Medulla oblongata (tissue), 1 donor: ENCODE measurements at regions not wholly inside any gene's neighbourhood (a gene's known extent, or its start where the extent isn't known, plus 50 kb on each side); places are given as distances from the start of the nearest gene placed in this dataset.

ENCODE experiments used
- DNase-seq: peaks from one replicate; pipeline ENCODE4 v3.0.0-alpha.2; 2015; ENCODE audit errors: extremely low spot score

DNA sequence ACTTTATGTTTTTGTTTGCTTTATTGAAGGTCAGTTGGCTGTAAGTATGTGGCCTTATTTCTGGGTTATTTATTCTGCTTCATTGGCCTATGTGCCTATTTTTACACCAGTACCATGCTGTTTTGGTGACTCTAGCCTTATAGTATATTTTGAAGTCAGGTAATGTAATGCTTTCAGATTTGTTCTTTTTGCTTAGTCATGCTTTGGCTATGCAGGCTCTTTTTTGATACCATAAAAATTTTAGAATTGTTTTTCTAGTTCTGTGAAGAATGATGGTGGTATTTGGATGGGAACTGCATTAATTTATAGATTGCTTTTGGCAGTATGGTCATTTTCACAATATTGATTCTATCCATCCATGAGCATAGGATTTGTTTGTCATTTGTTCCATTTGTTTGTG, 63.5 kb upstream of the TTC14 start:
- no peak for DNase-seq

DNA sequence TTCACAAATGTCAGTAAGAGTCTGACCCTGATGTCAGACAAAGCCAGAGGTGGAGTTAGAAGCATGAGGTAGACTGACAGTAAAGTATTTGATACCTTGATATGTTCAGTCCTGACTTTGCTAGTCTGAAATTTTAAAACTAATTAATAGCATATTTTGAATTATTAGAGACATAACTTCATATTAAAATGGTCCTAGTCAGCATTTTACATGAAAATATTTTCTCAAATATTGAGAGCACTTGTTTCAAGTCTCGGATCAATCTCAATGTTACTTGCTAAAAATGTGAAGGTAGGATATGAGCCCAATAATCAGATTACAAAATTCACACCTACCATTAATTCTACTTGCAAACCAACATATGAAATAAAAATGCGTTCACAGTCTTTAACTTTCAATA, 58.1 kb upstream of the TTC14 start:
- no peak for DNase-seq

DNA sequence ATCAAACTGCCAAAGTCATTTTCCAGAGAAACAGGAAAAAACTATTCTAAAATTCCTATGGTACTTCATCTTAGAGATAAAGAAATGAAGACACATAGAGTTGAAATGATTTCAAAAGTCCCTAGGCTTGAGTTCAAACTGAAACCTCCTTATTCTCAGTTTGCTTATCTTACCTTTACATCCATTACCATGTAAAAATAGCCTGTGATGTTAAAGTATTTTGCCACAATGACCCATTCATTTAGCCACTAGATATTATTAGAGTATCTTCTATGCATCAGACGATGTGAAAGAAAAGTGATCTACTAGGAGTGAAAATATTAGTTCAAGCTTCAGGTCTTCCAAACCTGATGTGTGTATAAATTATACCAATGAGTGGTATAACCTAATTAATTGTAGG, 55.1 kb upstream of the TTC14 start:
- no peak for DNase-seq

DNA sequence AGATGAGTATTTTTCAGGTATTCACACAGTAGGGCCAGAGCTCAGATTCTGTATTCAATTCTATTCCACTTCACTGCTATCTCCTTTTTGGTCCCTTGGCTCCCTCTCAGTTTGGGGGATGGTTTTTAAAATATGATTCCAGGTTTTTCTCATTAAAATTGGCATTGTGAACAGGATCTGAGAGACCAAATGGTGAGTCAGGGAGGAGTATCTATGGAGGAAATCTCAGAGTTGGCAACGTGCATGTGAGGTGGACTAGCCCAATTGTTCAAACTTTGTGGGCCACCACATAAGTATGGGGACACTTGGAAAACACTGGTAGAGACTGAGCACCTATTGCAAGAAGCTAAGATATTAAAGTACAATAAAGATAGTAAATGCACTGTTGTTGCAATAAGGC, 53.9 kb upstream of the TTC14 start:
- no peak for DNase-seq
